IMR-90 (cell line): ENCODE measurements at regions not wholly inside any gene's neighbourhood (a gene's known extent, or its start where the extent isn't known, plus 50 kb on each side); places are given as distances from the start of the nearest gene placed in this dataset.

Experiments used
- BHLHE40 ChIP-seq: fragments of 150-350 bp; IDR thresholded peaks from 2 replicates; pipeline ENCODE4 v1.6.1; 2016; ENCODE audit warnings: mild to moderate bottlenecking, low read depth, low read length
- CEBPB ChIP-seq: IDR thresholded peaks from 2 replicates; pipeline ENCODE4 v1.6.1; 2012; ENCODE audit warnings: low read depth, low read length, improper control_type of control experiment
- CHD1 ChIP-seq: IDR thresholded peaks from 2 replicates; pipeline ENCODE4 v1.6.1; 2012; ENCODE audit warnings: low read depth, low read length, improper control_type of control experiment
- FOS ChIP-seq: fragments of 150-350 bp; IDR thresholded peaks from 2 replicates; pipeline ENCODE4 v1.6.1; 2016; ENCODE audit warnings: low read depth, low read length
- MAFK ChIP-seq: IDR thresholded peaks from 2 replicates; pipeline ENCODE4 v1.6.1; 2012; ENCODE audit warnings: low read depth, low read length, improper control_type of control experiment
- MXI1 ChIP-seq: IDR thresholded peaks from 2 replicates; pipeline ENCODE4 v1.6.1; 2012; ENCODE audit warnings: low read depth, mild to moderate bottlenecking, low read length, moderate library complexity, borderline replicate concordance
- NFE2L2 ChIP-seq: fragments of 150-350 bp; IDR thresholded peaks from 2 replicates; pipeline ENCODE4 v1.6.1; 2016; ENCODE audit warnings: low read depth, mild to moderate bottlenecking, low read length
- POLR2A ChIP-seq: IDR thresholded peaks from 2 replicates; pipeline ENCODE4 v1.6.1; 2012; ENCODE audit warnings: mild to moderate bottlenecking, low read depth, low read length
- RAD21 ChIP-seq: IDR thresholded peaks from 2 replicates; pipeline ENCODE4 v1.6.1; 2012; ENCODE audit warnings: low read length, improper control_type of control experiment
- RFX5 ChIP-seq: IDR thresholded peaks from 2 replicates; pipeline ENCODE4 v1.8.0; 2012; ENCODE audit warnings: low read depth, mild to moderate bottlenecking, low read length, moderate library complexity
- SMC3 ChIP-seq: fragments of 150-350 bp; IDR thresholded peaks from 2 replicates; pipeline ENCODE4 v1.6.1; 2016; ENCODE audit warnings: low read depth, mild to moderate bottlenecking, antibody characterized with exemption, low read length, moderate library complexity
- TF ChIP-seq, protein P1 (sequence below): conservative IDR thresholded peaks from 2 replicates; pipeline ENCODE4 v1.5.1; 2012; ENCODE audit warnings: mild to moderate bottlenecking, low read depth, low read length, improper control_type of control experiment
- TF ChIP-seq, protein P2 (sequence below): fragments of 150-350 bp; IDR thresholded peaks from 2 replicates; pipeline ENCODE4 v1.6.1; 2017; ENCODE audit warnings: mild to moderate bottlenecking, antibody characterized with exemption, low read length, low read depth

DNA sequence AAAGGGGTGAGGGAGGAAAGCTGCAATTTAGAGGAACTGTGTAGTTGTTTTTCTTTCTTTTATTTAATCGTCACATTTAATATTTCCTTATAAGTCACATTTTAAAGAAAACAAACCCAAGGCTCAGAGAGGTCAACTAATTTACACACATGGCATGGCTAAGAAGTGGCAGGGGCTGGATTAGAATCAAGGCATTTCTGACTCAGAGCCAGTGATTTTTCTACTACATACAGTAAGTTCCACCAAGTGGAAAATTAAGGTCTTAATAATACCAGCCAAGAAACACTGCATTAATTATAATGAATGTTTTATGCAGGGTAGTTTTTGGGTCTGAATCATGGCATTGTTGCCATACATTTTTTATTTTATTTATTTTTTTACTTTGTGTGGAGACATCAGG lies 607.7 kb upstream of the CITED2 start:
- TF ChIP-seq, protein P1, sequence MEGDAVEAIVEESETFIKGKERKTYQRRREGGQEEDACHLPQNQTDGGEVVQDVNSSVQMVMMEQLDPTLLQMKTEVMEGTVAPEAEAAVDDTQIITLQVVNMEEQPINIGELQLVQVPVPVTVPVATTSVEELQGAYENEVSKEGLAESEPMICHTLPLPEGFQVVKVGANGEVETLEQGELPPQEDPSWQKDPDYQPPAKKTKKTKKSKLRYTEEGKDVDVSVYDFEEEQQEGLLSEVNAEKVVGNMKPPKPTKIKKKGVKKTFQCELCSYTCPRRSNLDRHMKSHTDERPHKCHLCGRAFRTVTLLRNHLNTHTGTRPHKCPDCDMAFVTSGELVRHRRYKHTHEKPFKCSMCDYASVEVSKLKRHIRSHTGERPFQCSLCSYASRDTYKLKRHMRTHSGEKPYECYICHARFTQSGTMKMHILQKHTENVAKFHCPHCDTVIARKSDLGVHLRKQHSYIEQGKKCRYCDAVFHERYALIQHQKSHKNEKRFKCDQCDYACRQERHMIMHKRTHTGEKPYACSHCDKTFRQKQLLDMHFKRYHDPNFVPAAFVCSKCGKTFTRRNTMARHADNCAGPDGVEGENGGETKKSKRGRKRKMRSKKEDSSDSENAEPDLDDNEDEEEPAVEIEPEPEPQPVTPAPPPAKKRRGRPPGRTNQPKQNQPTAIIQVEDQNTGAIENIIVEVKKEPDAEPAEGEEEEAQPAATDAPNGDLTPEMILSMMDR: no peak
- TF ChIP-seq CEBPB: no peak
- no peak for TF ChIP-seq MXI1
- no peak for TF ChIP-seq FOS
- TF ChIP-seq, protein P2, sequence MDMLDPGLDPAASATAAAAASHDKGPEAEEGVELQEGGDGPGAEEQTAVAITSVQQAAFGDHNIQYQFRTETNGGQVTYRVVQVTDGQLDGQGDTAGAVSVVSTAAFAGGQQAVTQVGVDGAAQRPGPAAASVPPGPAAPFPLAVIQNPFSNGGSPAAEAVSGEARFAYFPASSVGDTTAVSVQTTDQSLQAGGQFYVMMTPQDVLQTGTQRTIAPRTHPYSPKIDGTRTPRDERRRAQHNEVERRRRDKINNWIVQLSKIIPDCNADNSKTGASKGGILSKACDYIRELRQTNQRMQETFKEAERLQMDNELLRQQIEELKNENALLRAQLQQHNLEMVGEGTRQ: no peak
- no peak for TF ChIP-seq RAD21
- no peak for TF ChIP-seq RFX5
- TF ChIP-seq POLR2A: no peak
- TF ChIP-seq MAFK: no peak
- TF ChIP-seq SMC3: no peak
- TF ChIP-seq BHLHE40: no peak
- TF ChIP-seq CHD1: no peak
- TF ChIP-seq NFE2L2: no peak
